ENCODE measurements at regions not wholly inside any gene's neighbourhood (a gene's known extent, or its start where the extent isn't known, plus 50 kb on each side); places are given as distances from the start of the nearest gene placed in this dataset.

- DNase-seq (ENCODE audit: low read depth in 4 of 4, low spot score in 3 of 4) = no peak
These were observed 314.9 kb downstream of the TLE3 start for GRCh38 chr15:69782809-69783208.

DNA sequence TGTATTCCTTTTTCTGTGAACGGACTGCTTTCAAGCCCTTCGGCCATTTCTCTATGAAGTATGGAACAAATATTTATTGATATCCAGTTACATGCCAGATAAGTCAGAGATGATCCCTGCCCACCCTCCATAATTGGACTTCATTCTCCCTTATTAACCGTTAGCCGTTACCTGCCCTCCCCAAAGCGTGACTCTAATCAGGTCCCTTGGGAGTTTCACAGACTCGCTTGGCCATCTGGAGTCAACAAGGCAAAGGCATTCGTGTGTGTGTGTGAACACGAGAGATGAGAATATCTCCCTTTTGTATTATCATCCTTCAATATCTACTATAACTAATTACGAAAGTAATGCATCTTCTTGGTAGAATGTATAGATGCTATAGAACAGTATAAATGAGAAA is 314.5 kb downstream of the TLE3 start:
- DNase-seq (ENCODE audit: low read depth in 4 of 4, low spot score in 3 of 4) = no peak

GRCh38 chr15:69784798-69785566 is 312.7 kb downstream of the TLE3 start:
- no peak for DNase-seq (ENCODE audit: low read depth in 4 of 4, low spot score in 3 of 4)

GRCh38 chr15:69786136-69786701 is 311.5 kb downstream of the TLE3 start:
- no peak for DNase-seq (ENCODE audit: low read depth in 4 of 4, low spot score in 3 of 4)

DNA sequence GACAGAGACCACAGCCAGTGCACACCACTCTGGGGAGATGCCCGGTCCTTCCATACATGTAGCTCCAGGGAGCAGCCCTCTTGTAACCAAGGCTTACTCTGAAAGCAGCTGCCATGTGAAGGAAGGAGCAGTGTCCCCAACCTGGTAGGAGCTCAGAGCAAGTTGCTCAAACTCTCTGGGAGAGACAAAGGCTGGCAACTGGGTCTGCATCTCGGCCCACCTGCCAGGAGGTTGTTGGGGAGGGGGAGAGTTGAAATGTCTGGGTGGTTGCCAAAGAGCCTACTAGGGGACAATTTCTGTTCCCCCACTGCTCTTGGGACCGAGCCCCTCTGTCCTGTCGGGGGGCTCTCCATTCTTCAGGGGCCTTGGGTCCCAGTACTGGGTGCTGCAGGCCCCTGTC is 309.9 kb downstream of the TLE3 start:
- DNase-seq (ENCODE audit: low read depth in 4 of 4, low spot score in 3 of 4) = no peak

DNA sequence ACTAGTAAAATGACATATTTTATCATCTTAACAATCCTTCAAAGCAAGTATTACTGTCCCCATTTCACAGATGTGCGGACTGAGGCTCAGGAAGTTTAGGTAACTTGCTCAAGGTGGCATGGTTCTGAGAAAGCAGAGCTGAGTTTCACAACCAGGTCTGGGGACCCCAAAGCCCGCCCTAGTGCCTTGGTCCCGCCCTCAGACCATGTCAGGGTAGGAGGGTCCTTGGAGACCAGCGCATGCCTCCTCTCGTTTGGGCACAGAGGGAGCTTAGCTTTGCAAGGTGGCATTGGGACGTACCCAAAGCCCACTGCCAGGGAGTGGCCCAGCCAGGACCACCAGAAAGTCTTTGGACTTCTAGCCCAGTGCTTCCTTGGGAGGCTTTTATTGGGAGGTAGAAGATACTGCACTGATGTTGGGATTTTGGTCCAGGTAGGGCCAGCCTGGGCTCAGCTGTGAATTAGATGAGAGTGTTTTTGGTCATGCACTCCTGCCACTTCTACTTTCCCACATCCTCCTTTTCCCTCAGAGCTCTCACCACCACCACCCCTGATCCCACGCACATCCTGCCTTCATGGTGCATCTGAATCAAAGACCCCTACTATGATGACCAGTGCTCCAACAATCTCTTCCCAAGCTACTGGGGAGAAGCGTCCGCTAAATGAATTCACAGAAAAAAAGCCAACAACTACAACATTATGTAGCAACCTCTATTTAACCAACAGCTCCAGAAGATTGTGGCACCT is 307.9 kb downstream of the TLE3 start:
- DNase-seq (ENCODE audit: low read depth in 4 of 4, low spot score in 3 of 4) = no peak

DNA sequence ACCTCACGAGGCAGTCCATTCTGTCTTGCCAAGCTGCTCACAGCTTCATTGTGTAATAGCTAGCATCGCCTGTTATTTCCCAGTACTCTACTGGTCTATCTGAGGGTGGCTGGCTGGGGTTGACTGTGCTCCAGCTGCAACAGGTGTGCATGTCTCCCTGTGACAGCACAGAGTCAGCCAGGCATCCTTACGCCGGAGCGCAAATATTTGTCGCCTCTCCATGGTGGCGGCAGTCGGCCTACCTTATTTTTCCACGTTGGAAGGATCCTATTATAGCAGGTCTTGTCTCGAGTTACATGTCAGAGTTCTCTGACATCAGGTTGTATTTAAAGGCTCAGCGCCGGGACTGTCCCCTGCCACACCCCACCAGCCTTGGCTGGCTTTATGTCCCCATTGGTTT is 307.1 kb downstream of the TLE3 start:
- no peak for DNase-seq (ENCODE audit: low read depth in 4 of 4, low spot score in 3 of 4)

DNA sequence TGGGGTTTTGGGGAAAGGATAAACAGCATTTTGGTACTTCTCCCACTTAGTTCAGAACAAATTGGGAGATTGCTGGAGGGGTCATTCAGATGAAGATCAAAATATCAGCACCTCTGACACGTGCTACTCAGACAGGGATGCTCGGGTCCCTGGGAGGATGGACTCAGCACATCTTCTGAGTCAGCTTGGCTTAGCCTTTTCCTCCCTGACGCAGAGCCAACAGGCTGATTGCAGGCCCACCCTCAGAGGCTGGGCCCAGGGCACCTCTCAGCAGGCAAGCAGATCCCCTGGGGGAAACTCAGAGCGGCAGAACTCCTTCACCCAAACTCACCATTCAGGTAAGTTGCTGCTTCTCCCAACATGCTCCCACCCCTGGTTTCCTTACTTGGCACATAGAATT is 304.9 kb downstream of the TLE3 start:
- no peak for DNase-seq (ENCODE audit: low read depth in 4 of 4, low spot score in 3 of 4)

DNA sequence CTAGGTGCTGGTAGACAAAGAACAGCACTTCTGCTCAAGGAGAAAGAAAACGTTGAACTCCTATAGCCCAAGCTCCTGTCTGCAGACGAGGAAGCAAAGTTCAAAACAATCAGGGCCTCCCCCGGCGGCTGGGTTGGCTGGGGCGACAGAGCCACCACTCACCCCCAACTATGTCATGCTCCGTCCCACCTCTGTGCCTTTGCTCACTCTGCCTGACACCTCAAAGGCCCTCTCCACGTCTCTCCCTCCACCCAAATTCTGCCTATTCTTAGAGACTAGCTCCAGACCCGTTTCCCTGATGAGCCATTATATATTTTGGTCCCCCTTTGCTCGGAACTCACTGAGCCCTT is 304.3 kb downstream of the TLE3 start:
- no peak for DNase-seq (ENCODE audit: low read depth in 4 of 4, low spot score in 3 of 4)

GRCh38 chr15:69793781-69794451 is 303.8 kb downstream of the TLE3 start:
- no peak for DNase-seq (ENCODE audit: low read depth in 4 of 4, low spot score in 3 of 4)

DNA sequence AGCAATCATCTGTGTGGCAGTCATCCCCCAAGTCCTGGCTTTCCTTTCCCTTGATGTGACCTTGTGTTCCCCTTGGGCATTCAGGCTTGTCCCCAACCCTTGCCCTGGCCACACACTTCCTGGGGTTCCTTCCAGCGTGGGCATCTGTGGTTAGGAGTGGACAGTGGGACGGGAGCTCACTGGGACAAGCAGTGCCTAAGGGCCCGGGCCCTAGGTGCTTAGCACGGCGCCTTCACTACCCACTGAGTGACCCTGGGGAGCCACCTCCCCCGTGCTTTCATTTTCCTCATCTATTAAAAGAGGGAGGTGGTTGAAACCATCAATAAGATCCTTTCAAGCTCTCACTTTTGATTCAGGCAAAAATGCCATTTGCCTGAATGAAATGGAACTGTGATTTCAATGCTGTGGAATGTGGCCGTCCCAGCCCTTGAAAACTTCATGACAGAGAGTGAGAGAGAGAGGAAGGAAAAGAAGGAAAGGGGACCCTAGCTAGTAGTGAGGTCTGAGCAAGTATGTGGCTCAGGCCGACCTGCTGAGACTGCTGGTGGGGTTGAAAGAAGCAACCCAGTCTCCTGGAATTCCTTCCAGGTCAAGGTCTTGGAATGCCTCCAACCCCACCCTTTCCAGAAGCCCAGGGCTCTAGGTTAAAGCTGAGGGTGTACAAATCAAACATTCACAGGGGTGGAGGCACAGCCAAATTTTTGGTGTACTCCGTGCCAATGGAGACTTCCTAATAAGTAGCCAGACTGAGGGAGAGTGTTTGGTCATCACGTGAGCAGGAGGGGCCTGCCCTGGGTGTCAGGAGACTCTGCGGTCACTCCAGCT is 302.9 kb downstream of the TLE3 start:
- DNase-seq (ENCODE audit: low read depth in 4 of 4, low spot score in 3 of 4) = no peak

- no peak for DNase-seq (ENCODE audit: low read depth in 4 of 4, low spot score in 3 of 4)
These were observed 302.1 kb downstream of the TLE3 start for GRCh38 chr15:69795601-69796000.

- no peak for DNase-seq (ENCODE audit: low read depth in 4 of 4, low spot score in 3 of 4)
These were observed 300.6 kb downstream of the TLE3 start for GRCh38 chr15:69797051-69797595.

DNA sequence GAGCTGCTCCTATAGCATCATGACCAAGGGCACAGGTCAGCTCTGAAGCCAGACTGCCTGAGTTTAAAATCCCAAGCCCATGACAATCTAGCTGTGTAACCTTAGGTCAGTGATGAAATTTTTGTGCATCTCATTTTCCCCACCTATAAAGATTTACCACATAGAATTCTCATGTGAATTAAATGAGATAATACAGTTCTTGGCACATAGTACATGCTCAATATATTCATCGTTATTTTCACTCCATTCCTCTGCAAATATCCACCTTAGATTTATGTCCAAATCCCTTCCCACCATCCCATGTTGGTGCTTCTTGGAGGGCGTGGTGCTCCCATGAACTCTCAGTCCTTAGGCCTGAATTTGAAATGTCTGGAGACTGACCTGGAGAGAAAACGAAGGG is 300.1 kb downstream of the TLE3 start:
- DNase-seq (ENCODE audit: low read depth in 4 of 4, low spot score in 3 of 4) = no peak

DNA sequence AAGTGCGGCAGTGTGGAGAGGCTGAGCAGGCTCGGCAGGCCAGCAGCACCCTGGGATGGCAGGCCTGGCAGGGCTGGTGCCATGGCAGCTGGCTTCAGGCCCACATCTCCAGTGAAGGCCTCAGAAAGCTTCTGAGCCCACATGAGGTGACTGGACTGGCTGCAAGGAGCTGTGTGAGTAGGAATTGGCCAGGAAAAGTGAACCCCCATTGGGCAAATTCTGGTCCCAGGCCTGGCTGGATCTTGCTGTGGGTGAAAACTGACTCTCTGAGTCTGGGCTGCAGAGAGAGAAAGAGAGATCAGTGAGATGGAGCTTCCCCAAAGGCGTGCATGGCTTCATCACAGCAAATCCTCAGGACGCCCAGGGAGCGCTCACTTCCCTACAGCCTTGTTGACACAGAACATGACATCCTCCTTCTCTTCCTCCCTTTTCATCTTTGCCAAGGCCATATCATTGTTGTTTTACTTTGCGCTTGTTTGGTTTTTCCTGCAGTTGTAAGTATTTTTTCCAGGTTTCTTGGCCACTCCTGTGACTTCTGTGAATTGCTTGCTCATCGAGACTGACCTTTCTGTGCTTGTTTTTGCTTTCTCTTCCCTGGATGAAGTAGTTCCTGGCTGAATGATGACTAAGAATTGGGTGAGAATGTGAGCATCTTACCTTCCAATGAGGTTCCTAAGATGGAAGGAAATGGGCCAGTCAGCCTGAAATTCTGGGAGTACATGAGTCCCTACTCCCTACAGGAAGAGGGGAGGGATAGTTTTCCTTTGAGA is 299.1 kb downstream of the TLE3 start:
- no peak for DNase-seq (ENCODE audit: low read depth in 4 of 4, low spot score in 3 of 4)

DNA sequence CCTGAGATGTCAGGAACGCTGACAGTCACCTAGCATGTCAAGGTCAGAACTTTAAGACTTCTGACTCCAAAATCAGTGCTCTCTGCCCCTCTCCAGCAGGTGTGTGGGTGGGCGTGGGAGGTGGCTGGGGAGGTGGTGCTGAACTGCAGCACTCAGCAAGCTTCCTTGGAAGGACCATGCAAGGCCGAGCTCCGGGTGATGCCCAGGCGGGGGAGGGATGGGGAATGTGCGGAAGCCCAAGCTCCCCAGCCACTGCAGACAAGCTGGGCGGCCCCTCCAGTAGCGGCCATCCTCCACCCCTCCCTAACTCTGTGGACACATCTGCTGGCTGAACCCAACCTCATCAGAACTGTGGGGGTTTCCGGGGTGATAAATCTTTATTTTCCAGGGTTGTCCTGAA is 296.6 kb downstream of the TLE3 start:
- DNase-seq (ENCODE audit: low read depth in 4 of 4, low spot score in 3 of 4) = no peak

DNA sequence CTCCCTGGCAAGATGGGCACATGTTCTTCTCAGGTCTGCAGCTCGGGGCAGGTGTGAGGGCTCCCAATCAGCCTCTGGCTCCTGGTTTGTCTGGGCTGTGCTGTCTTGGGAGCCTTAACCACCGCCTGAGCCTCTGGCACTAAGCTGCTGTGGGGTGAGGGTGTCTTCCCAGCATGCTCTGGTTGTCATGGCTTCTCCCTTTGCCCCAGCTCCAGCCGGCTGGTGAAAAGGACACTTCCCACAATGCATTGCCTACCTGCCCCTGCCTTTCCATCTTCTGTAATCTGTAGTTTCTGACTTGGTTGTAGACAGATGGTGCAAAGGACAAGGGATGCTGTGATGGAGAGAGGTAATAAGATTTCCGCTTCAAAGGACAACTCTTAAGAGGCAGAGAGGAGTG is 295.3 kb downstream of the TLE3 start:
- DNase-seq (ENCODE audit: low read depth in 4 of 4, low spot score in 3 of 4) = no peak

- DNase-seq (ENCODE audit: low read depth in 4 of 4, low spot score in 3 of 4) = no peak
These were observed 292.9 kb downstream of the TLE3 start for GRCh38 chr15:69804786-69805185.

DNA sequence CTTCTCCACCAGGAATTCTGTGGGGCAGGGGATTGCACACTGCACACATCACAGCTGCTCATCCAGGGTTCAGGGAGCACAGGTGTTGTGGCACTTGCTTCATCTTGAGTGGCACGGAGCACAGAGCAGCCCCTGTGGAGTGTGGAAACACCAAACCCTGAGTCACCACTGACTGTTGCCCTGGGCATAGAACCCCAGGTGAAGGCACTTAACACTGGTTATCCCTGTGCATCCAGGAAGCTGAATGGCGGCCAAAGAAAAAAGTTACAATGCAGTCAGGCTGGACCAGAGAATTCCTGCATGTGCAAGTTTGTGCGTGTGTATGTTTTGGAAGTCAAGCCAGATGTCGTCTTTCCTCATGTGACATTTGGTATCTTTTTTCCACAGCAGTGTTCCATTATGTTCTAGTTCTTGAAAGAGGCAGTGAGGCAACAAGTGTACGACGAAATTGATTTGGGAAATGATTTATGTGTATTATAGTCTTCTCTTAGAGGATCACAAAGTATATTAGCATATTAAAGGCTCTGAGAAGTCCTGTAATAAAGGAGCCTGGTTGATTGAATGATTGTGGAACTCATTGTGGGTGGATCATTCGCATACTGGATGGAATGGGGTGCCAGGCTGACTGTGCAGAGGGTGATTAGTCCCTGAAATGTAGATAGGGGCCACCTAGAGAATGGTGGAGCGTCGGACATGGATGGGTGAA is 292.3 kb downstream of the TLE3 start:
- DNase-seq (ENCODE audit: low read depth in 4 of 4, low spot score in 3 of 4) = no peak

Measured in right renal pelvis (tissue), 4 donors.